Mononuclear cell (primary cell): ENCODE measurements at regions not wholly inside any gene's neighbourhood (a gene's known extent, or its start where the extent isn't known, plus 50 kb on each side); places are given as distances from the start of the nearest gene placed in this dataset.

Experiments used
- H3K27me3 ChIP-seq: 2 replicates; pipeline ENCODE4 v1.6.0; 2011; ENCODE audit warnings: low read length, control low read depth; ENCODE audit not compliant: insufficient read depth
- H3K4me1 ChIP-seq: 2 replicates; pipeline ENCODE4 v1.5.1; 2011; ENCODE audit warnings: mild to moderate bottlenecking, low read length, control low read depth; ENCODE audit not compliant: insufficient read depth
- H3K4me3 ChIP-seq: 2 replicates; pipeline ENCODE4 v1.5.1; 2011; ENCODE audit warnings: mild to moderate bottlenecking, low read length, moderate library complexity
- H3K9me3 ChIP-seq: 2 replicates; pipeline ENCODE4 v1.5.1; 2011; ENCODE audit warnings: low read depth, mild to moderate bottlenecking, control low read depth, low read length

DNA sequence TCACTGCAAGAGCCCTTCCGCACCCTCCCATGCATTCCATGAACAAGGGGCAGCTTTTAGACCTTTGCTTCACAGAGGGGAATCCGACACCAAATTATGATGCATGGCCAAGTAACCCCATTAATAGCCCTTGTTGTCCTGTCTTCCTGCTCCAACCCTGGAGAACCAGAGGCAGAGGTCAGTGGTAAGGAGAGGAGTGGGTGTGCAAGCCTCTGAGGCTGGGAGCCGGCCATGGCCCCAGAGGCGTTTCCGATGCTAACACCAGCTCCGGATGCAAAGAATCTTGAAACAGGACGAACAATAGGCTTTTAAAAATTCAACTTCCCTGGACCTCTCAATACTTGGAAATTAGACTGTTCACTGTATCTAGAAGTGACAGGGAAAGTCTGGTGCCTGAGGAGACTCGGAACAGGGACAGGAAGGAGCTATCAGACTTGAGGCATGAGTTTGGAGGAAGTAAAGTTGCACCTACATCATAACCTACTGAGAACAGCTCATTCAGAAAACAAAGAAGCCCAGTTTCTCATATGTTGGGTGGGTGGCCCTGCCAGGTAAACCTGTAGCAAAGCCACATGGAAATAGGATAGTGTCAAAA lies 101.2 kb upstream of the ERG start:
- Histone ChIP-seq H3K27me3 (no peaks in the 10 kb centered on the region), H3K4me3 (no peak overlapping the region), H3K4me1 (no peaks in the 10 kb centered on the region), H3K9me3 (no peaks in the 10 kb centered on the region)

DNA sequence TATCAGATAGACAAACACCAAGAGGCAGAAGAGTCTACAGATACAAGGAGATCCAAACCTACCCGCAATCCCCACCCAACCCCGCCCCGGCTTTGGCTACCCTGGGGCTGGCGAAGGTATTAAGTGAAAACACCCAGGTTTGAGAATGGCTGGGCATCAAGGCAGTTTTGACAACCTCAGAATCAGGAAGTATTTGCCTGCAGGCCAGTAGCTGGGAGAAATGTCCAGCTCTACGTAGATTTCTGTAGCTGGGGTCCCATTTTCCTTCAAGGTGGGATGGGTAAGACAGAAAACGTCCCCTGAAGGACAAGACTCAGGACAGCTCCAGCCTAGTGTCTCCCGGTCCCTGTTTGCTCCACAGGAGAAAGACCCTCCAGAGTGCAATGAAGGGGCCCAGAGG lies 101.8 kb upstream of the ERG start:
- H3K4me3 ChIP-seq = no peak overlapping the region
- H3K4me1 ChIP-seq = no peaks in the 10 kb centered on the region
- H3K9me3 ChIP-seq = no peaks in the 10 kb centered on the region
- H3K27me3 ChIP-seq = no peaks in the 10 kb centered on the region

DNA sequence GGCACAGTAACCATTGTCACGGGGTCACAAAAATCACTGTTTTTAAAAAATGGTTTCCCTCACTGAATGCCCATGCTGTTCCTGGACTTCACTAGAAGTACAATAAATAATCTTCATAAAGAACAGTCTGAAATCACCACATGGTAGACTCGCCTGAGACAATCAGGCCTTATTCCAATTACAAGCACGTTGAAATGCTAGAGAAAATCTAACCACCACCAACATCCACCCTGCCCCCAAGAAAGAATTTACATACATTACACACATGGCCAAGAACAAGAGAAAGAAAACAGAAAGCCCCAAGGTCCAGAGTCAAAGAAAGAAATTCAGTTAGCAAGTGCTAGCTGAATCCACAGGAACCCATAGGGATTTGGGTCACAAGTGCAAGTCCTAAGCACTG lies 107.0 kb upstream of the ERG start:
- no peaks in the 10 kb centered on the region for H3K4me1 ChIP-seq
- H3K4me3 ChIP-seq = no peak overlapping the region
- no peaks in the 10 kb centered on the region for H3K27me3 ChIP-seq
- no peaks in the 10 kb centered on the region for H3K9me3 ChIP-seq

GRCh38 chr21:38609580-38609979 lies 111.3 kb upstream of the ERG start:
- no peaks in the 10 kb centered on the region for H3K9me3 ChIP-seq
- no peaks in the 10 kb centered on the region for H3K4me1 ChIP-seq
- no peak overlapping the region for H3K4me3 ChIP-seq
- no peaks in the 10 kb centered on the region for H3K27me3 ChIP-seq

DNA sequence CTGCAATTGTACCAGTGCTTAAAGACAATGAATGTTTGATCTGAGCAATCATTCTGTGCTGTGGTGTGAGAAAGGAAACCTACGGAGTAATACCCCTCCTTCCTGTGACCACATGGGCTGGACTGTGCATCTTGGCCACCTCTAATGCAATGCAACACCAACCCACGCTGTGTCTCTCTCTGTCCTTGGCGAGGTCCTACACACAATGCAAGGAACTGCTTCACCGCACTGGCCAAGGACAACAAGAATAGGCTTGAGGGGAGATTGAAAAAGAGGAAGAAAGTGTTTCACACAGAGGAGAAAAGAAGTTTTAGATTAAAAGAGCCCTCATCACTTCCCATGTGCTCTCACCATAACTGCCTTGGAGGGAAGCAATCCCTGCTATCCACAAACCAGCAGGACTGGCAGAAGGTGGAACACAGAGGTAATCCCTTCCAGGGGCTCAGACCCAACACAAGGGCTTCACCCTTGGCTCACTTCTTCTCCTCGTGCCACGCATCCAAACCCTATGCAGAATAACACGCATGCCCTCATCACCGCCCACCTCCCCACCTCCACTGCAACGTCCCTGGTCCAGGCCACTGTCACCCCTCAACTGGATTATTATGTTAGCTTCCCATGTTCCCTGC lies 112.5 kb upstream of the ERG start:
- Histone ChIP-seq H3K27me3 (no peaks in the 10 kb centered on the region), H3K9me3 (no peaks in the 10 kb centered on the region), H3K4me1 (no peaks in the 10 kb centered on the region), H3K4me3 (no peak overlapping the region)

- Histone ChIP-seq H3K9me3 (no peaks in the 10 kb centered on the region), H3K4me3 (no peak overlapping the region), H3K4me1 (no peaks in the 10 kb centered on the region), H3K27me3 (no peaks in the 10 kb centered on the region)
Measured at GRCh38 chr21:38611277-38611676, 113.0 kb upstream of the ERG start.

- Histone ChIP-seq H3K4me1 (no peaks in the 10 kb centered on the region), H3K27me3 (no peaks in the 10 kb centered on the region), H3K9me3 (no peaks in the 10 kb centered on the region), H3K4me3 (no peak overlapping the region)
Measured at GRCh38 chr21:38613686-38614085, 115.4 kb upstream of the ERG start.

DNA sequence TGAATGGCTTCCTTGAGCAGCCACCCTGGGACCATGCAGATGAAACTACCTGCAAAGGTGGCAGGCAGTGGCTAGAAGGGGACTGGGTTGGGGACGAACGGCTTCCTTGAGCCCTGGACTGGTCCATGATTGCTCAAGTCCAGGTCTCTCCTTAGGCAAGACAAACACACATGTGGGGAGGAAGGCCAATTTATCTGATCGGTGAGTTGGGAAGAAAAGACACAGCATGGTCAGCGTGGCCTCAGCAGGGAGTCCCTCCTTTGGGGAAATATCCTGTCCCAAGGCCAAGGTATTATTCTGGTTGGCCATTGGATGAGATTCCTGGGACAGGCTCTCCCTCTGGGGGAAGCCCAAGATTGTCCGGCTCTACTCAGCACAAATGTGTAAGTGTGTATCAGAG lies 116.3 kb upstream of the ERG start:
- no peaks in the 10 kb centered on the region for H3K4me1 ChIP-seq
- H3K4me3 ChIP-seq = no peak overlapping the region
- no peaks in the 10 kb centered on the region for H3K27me3 ChIP-seq
- H3K9me3 ChIP-seq = no peaks in the 10 kb centered on the region

- no peak overlapping the region for H3K4me3 ChIP-seq
- H3K4me1 ChIP-seq = no peaks in the 10 kb centered on the region
- no peaks in the 10 kb centered on the region for H3K9me3 ChIP-seq
- no peaks in the 10 kb centered on the region for H3K27me3 ChIP-seq
Measured at GRCh38 chr21:38619480-38619879, 121.2 kb upstream of the ERG start.

DNA sequence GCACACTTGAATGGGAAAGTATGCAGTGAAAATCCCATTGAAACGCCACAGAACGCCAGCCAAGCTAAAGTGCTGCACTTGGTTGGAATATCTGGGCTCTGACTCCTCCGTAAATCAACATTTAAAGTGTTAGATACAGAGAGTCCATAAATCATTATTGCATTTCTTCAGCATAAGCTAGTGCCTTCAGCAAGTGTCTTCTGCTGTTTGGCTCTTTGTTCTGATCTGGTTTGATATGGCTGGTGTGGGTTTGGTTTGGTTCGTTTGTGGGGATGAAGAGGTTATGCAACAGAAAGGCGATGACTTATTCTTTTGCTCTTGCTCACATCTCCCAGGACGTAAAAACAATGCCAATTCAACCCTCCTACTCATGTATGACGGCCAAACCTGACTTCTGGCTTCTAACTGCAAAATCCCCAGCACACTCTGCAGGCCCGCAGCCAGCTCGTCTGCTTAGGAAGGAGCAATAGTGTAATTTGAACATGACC lies 121.8 kb upstream of the ERG start:
- no peaks in the 10 kb centered on the region for H3K9me3 ChIP-seq
- H3K27me3 ChIP-seq = no peaks in the 10 kb centered on the region
- H3K4me1 ChIP-seq = no peaks in the 10 kb centered on the region
- no peak overlapping the region for H3K4me3 ChIP-seq

DNA sequence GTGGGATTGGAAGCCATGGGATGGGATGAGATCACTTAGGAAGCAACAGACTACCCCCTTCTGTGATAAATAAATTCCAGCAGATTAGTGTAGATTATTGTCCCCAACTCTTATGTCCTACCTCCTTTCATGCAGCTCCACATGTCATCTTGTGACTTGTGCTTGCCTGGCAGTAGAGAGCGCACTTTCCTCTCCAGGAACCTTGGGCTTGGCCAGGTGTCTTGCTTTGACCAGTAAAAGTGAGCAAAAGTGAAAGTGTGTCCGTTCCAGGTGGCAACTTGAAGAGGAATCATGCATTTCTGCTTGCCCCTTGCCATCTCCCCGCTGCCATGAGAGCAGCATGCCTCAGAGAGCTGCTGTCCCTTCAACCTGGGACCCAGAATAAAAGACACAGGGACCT lies 122.9 kb upstream of the ERG start:
- Histone ChIP-seq H3K9me3 (no peaks in the 10 kb centered on the region), H3K4me1 (no peaks in the 10 kb centered on the region), H3K4me3 (no peak overlapping the region), H3K27me3 (no peaks in the 10 kb centered on the region)

- Histone ChIP-seq H3K27me3 (no peaks in the 10 kb centered on the region), H3K4me3 (no peak overlapping the region), H3K9me3 (no peaks in the 10 kb centered on the region), H3K4me1 (no peaks in the 10 kb centered on the region)
Measured at GRCh38 chr21:38622081-38622826, 124.0 kb upstream of the ERG start.

DNA sequence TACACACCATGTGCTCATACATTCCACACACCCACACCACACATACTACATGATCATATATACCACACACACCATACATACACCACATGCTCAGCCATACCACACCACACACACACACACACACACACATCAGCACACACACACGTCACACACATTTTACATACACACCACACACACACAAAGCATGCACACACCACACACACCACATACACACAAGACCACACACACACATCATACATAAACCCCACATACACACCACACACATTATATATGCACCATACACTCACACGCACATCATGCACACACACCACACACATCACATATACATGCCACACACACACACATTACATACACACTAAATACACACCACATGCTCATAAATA lies 124.5 kb upstream of the ERG start:
- no peak overlapping the region for H3K4me3 ChIP-seq
- H3K27me3 ChIP-seq = no peaks in the 10 kb centered on the region
- no peaks in the 10 kb centered on the region for H3K9me3 ChIP-seq
- no peaks in the 10 kb centered on the region for H3K4me1 ChIP-seq

DNA sequence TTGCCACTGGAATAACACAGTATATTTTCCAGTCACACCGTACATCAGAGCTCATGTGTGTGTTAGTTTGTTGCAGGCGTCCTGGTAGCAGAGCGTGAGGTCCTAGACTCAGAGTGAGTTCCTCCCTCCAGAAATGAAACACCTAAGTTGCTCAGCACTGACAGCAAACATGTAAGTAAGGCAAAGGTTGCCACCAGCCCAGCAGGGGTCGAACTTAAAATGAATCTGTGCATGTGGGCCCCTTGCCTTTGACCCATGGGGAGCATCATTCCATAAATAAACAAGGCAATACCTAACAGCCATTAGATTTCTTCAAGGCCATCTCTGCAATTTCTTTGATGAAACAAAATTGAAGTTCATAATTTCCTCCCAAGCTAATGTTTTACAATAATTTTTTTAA lies 125.3 kb upstream of the ERG start:
- H3K27me3 ChIP-seq = no peaks in the 10 kb centered on the region
- no peaks in the 10 kb centered on the region for H3K4me1 ChIP-seq
- no peak overlapping the region for H3K4me3 ChIP-seq
- H3K9me3 ChIP-seq = no peaks in the 10 kb centered on the region

GRCh38 chr21:38625000-38625399 lies 126.7 kb upstream of the ERG start:
- no peak overlapping the region for H3K4me3 ChIP-seq
- no peaks in the 10 kb centered on the region for H3K27me3 ChIP-seq
- H3K4me1 ChIP-seq = no peaks in the 10 kb centered on the region
- H3K9me3 ChIP-seq = no peaks in the 10 kb centered on the region

DNA sequence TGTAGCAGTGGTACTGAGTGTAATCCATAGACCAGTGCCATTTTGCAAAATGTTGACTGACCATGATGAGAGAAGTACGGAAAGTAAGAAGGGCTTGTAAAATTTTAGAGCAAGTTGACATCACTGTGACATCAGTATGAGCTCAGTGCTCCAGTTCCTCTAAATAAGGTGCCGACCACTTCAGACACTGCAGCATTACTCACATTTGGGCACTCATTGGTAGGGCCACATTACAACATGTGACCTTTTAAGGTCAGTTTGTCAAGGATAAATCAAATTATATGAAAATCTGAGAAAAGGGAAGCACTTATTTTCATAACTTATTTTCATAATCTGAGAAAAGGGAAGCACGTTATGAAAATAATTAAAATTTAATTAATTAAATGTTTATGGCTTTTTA lies 128.0 kb upstream of the ERG start:
- Histone ChIP-seq H3K4me3 (no peak overlapping the region), H3K4me1 (no peaks in the 10 kb centered on the region), H3K27me3 (no peaks in the 10 kb centered on the region), H3K9me3 (no peaks in the 10 kb centered on the region)
